ENCODE measurements at regions not wholly inside any gene's neighbourhood (a gene's known extent, or its start where the extent isn't known, plus 50 kb on each side); places are given as distances from the start of the nearest gene placed in this dataset.
A peak's percentile ranks its signal among the peaks of the same experiment; 100 is the strongest.
"Not testable (repeated sequence)": the region's sequence is repeated elsewhere in the genome, so short reads cannot be mapped to it uniquely, and the experiment has no call there.

GRCh38 chr1:187067160-187067559 lies 238.4 kb downstream of the PLA2G4A start:
- H3K4me3 ChIP-seq (ENCODE audit: low read depth, low read length): no peak overlapping the region
- TF ChIP-seq, protein P1, sequence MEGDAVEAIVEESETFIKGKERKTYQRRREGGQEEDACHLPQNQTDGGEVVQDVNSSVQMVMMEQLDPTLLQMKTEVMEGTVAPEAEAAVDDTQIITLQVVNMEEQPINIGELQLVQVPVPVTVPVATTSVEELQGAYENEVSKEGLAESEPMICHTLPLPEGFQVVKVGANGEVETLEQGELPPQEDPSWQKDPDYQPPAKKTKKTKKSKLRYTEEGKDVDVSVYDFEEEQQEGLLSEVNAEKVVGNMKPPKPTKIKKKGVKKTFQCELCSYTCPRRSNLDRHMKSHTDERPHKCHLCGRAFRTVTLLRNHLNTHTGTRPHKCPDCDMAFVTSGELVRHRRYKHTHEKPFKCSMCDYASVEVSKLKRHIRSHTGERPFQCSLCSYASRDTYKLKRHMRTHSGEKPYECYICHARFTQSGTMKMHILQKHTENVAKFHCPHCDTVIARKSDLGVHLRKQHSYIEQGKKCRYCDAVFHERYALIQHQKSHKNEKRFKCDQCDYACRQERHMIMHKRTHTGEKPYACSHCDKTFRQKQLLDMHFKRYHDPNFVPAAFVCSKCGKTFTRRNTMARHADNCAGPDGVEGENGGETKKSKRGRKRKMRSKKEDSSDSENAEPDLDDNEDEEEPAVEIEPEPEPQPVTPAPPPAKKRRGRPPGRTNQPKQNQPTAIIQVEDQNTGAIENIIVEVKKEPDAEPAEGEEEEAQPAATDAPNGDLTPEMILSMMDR (IDR thresholded peaks at IDR 0.05; ENCODE audit: insufficient read depth, low read length, missing control alignments): no peak
- no peak for DNase-seq (ENCODE audit: low read depth, low spot score)
- CTCF ChIA-PET: no interaction called here
- POLR2A ChIA-PET: no interaction called here

DNA sequence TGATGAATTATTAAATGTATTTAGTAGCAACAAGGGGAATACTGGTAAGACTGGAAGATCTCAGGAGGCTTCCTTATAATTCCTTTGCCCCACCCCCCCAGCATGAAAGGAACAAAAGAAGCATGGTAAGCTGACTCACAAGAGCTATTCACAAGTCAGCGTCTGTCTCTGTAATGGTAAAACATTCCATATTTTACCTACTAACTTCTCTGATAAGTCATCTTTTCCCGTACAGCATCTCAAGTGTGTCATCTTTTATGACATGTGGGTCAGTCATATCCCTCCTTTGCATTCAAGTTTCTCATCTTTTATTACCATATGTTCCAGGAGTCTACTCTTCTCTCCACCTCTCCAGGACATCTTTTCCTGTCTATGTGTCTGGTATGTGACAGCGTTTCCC lies 241.3 kb downstream of the PLA2G4A start:
- POLR2A ChIA-PET: no interaction called here
- TF ChIP-seq, protein P1 (IDR thresholded peaks at IDR 0.05; ENCODE audit: insufficient read depth, low read length, missing control alignments): no peak
- no peak overlapping the region for H3K4me3 ChIP-seq (ENCODE audit: low read depth, low read length)
- DNase-seq (ENCODE audit: low read depth, low spot score): no peak
- CTCF ChIA-PET: interaction anchor here (1.1 kb wide), 1 partner anchor 18 kb away, joined by 3 read pairs; no protein-coding TSS in a partner anchor

DNA sequence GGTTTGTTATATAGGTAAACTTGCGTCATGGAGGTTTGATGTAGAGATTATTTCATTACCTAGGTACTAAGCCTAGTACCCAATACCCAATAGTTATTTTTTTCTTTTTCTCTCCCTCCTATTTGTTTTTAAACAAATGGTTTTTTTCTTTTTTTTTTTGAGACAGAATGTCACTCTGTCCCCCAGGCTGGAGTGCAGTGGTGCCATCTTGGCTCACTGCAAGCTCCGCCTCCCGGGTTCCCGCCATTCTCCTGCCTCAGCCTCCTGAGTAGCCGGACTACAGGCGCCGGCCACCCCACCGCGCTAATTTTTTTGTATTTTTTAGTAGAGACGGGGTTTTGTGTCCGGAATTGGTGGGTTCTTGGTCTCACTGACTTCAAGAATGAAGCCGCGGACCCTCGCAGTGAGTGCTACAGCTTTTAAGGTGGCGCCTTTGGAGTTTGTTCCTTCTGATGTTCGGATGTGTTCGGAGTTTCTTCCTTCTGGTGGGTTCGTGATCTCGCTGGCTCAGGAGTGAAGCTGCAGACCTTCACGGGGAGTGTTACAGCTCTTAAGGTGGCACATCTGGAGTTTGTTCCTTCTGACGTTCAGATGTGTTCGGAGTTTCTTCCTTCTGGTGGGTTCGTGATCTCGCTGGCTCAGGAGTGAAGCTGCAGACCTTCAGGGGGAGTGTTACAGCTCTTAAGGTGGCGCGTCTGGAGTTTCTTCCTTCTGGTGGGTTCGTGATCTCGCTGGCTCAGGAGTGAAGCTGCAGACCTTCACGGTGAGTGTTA lies 243.7 kb downstream of the PLA2G4A start:
- POLR2A ChIA-PET: interaction anchor here (0.7 kb wide), 1 partner anchor 15 kb away, joined by 4 read pairs; no protein-coding TSS in a partner anchor
- DNase-seq (ENCODE audit: low read depth, low spot score); CTCF ChIA-PET: not testable (repeated sequence)
- H3K4me3 ChIP-seq (ENCODE audit: low read depth, low read length): peak overlapping the region; percentile 47

DNA sequence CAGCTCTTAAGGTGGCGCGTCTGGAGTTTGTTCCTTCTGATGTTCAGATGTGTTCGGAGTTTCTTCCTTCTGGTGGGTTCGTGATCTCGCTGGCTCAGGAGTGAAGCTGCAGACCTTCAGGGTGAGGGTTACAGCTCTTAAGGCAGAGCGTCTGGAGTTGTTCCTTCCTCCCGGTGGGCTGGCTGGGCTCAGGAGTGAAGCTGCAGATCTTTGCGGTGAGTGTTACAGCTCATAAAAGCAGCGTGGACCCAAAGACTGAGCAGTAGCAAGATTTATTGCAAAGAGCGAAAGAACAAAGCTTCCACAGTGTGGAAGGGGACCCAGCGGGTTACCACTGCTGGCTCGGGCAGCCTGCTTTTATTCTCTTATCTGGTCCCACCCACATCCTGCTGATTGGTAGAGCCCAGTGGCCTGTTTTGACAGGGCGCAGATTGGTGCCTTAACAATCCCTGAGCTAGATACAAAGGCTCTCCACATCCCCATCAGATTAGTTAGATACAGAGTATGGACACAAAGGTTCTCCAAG lies 244.3 kb downstream of the PLA2G4A start:
- CTCF ChIA-PET; DNase-seq (ENCODE audit: low read depth, low spot score): not testable (repeated sequence)
- POLR2A ChIA-PET: interaction anchor here (0.7 kb wide), 3 partner anchors 12 to 1016 kb away, joined by 3 to 4 read pairs (median 4); no protein-coding TSS in a partner anchor
- peak overlapping the region; percentile 47 for H3K4me3 ChIP-seq (ENCODE audit: low read depth, low read length)

- CTCF ChIA-PET; DNase-seq (ENCODE audit: low read depth, low spot score); H3K4me3 ChIP-seq (ENCODE audit: low read depth, low read length): not testable (repeated sequence)
- POLR2A ChIA-PET: interaction anchor here (0.7 kb wide), 2 partner anchors 12 to 1015 kb away, joined by 3 to 4 read pairs; no protein-coding TSS in a partner anchor
These were observed 245.0 kb downstream of the PLA2G4A start for GRCh38 chr1:187073634-187074245.

GRCh38 chr1:187074445-187075048 lies 245.8 kb downstream of the PLA2G4A start:
- H3K4me3 ChIP-seq (ENCODE audit: low read depth, low read length): no peak overlapping the region
- ChIA-PET POLR2A (no interaction called here), CTCF (no interaction called here)
- TF ChIP-seq, protein P1 (IDR thresholded peaks at IDR 0.05; ENCODE audit: insufficient read depth, low read length, missing control alignments): no peak
- DNase-seq (ENCODE audit: low read depth, low spot score): no peak

- no peak overlapping the region for H3K4me3 ChIP-seq (ENCODE audit: low read depth, low read length)
- no peak for DNase-seq (ENCODE audit: low read depth, low spot score)
- ChIA-PET POLR2A (no interaction called here), CTCF (no interaction called here)
- TF ChIP-seq, protein P1 (IDR thresholded peaks at IDR 0.05; ENCODE audit: insufficient read depth, low read length, missing control alignments): no peak
These were observed 248.2 kb downstream of the PLA2G4A start for GRCh38 chr1:187076922-187077321.
